PC-3 (cell line): ENCODE measurements at regions not wholly inside any gene's neighbourhood (a gene's known extent, or its start where the extent isn't known, plus 50 kb on each side); places are given as distances from the start of the nearest gene placed in this dataset.

ENCODE experiments used
- EZH2 ChIP-seq: fragments of 300-600 bp; sonication (generic); IDR thresholded peaks from one replicate; pipeline ENCODE4 v1.6.1; 2017; ENCODE audit warnings: antibody characterized with exemption, mild to moderate bottlenecking, low read length; ENCODE audit not compliant: unreplicated experiment
- EZH2phosphoT487 ChIP-seq: fragments of 300-600 bp; sonication (generic); IDR thresholded peaks from 2 replicates; pipeline ENCODE4 v1.6.1; 2018; ENCODE audit warnings: mild to moderate bottlenecking, antibody characterized with exemption, low read length, borderline replicate concordance
- TF ChIP-seq, protein P1 (sequence below): fragments of 300-600 bp; sonication (generic); conservative IDR thresholded peaks from 2 replicates; pipeline ENCODE4 v1.5.1; 2017; ENCODE audit warnings: antibody characterized with exemption, low read depth, mild to moderate bottlenecking, low read length

DNA sequence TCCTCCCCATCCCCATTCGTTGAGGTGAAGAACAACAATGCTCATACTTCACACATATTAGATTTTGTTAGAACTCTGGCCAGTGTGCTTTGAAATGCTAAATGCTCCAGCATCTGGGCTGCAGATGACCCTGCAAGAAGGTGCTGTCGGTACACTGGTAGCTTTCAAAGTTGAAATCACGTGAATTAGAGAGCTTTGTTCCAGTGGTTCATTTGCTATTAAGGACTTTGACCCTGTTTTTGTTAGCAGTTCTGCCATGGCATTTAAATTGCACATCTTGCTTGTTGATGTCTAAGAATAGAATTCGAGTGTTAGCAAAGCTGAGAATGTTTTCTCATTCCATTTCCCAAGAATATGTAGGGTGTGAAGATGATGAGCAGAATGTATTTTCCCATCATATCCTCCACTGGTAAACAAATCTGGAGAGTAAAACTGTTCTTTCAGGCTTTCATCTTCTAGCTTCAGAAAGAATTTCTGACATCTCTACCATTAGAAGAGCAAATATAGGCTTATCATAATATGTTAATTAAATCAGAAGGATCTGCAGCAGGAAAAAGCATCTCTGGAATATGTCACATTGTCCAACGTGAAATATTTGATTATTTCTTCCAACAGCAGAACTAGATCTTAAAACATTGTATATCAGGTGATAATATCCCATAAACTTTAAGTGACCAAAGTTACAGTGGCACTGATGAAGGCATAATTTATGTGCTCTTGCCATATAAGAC, 98.8 kb upstream of the PDE3A start:
- TF ChIP-seq, protein P1, sequence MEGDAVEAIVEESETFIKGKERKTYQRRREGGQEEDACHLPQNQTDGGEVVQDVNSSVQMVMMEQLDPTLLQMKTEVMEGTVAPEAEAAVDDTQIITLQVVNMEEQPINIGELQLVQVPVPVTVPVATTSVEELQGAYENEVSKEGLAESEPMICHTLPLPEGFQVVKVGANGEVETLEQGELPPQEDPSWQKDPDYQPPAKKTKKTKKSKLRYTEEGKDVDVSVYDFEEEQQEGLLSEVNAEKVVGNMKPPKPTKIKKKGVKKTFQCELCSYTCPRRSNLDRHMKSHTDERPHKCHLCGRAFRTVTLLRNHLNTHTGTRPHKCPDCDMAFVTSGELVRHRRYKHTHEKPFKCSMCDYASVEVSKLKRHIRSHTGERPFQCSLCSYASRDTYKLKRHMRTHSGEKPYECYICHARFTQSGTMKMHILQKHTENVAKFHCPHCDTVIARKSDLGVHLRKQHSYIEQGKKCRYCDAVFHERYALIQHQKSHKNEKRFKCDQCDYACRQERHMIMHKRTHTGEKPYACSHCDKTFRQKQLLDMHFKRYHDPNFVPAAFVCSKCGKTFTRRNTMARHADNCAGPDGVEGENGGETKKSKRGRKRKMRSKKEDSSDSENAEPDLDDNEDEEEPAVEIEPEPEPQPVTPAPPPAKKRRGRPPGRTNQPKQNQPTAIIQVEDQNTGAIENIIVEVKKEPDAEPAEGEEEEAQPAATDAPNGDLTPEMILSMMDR, result no peak
- TF ChIP-seq EZH2phosphoT487 (no peak), EZH2 (no peak)
